IPS-20b (cell line): ENCODE measurements at regions not wholly inside any gene's neighbourhood (a gene's known extent, or its start where the extent isn't known, plus 50 kb on each side); places are given as distances from the start of the nearest gene placed in this dataset.

ENCODE experiments used
- H3K27ac ChIP-seq: one replicate; pipeline ENCODE4 v1.5.1; 2013; ENCODE audit warnings: low read length
- H3K27me3 ChIP-seq: 2 replicates; pipeline ENCODE4 v1.6.1; 2013; ENCODE audit warnings: mild to moderate bottlenecking, low read length, inconsistent platforms; ENCODE audit not compliant: insufficient read depth
- H3K36me3 ChIP-seq: 2 replicates; pipeline ENCODE4 v1.6.1; 2013; ENCODE audit warnings: low read depth, mild to moderate bottlenecking, inconsistent platforms, low read length, moderate library complexity; ENCODE audit not compliant: insufficient read depth
- H3K4me1 ChIP-seq: 2 replicates; pipeline ENCODE4 v1.6.1; 2013; ENCODE audit warnings: mild to moderate bottlenecking, control low read depth, inconsistent platforms, low read length, moderate library complexity; ENCODE audit not compliant: insufficient read depth
- H3K4me3 ChIP-seq: 2 replicates; pipeline ENCODE4 v1.5.1; 2013; ENCODE audit warnings: mild to moderate bottlenecking, low read length, inconsistent platforms
- H3K9ac ChIP-seq: 2 replicates; pipeline ENCODE4 v1.6.1; 2013; ENCODE audit warnings: low read depth, mild to moderate bottlenecking, inconsistent platforms, low read length, moderate library complexity
- H3K9me3 ChIP-seq: 2 replicates; pipeline ENCODE4 v1.6.1; 2013; ENCODE audit warnings: mild to moderate bottlenecking, low read depth, low read length, inconsistent platforms; ENCODE audit not compliant: insufficient read depth

- Histone ChIP-seq H3K27ac (no peak overlapping the region), H3K4me3 (no peak overlapping the region), H3K4me1 (no peaks in the 10 kb centered on the region), H3K9ac (no peak overlapping the region), H3K9me3 (no peaks in the 10 kb centered on the region), H3K27me3 (no peaks in the 10 kb centered on the region), H3K36me3 (no peaks in the 10 kb centered on the region)
Observed at GRCh38 chr5:29805804-29806203, 1387.7 kb upstream of the CDH6 start.

GRCh38 chr5:29800752-29801151 is 1392.7 kb upstream of the CDH6 start:
- H3K9me3 ChIP-seq = no peaks in the 10 kb centered on the region
- no peak overlapping the region for H3K27ac ChIP-seq
- H3K27me3 ChIP-seq = no peaks in the 10 kb centered on the region
- no peak overlapping the region for H3K9ac ChIP-seq
- H3K4me1 ChIP-seq = no peaks in the 10 kb centered on the region
- no peak overlapping the region for H3K4me3 ChIP-seq
- H3K36me3 ChIP-seq = no peaks in the 10 kb centered on the region

- no peaks in the 10 kb centered on the region for H3K36me3 ChIP-seq
- H3K27ac ChIP-seq = no peak overlapping the region
- H3K4me3 ChIP-seq = no peak overlapping the region
- H3K9ac ChIP-seq = no peak overlapping the region
- H3K4me1 ChIP-seq = no peaks in the 10 kb centered on the region; the same call in 1 of the 2 replicates
- no peaks in the 10 kb centered on the region for H3K27me3 ChIP-seq
- no peaks in the 10 kb centered on the region for H3K9me3 ChIP-seq
Observed at GRCh38 chr5:29796013-29796412, 1397.5 kb upstream of the CDH6 start.

- H3K4me1 ChIP-seq = no peaks in the 10 kb centered on the region; the same call in 1 of the 2 replicates
- no peaks in the 10 kb centered on the region for H3K36me3 ChIP-seq
- no peak overlapping the region for H3K9ac ChIP-seq
- H3K4me3 ChIP-seq = no peak overlapping the region
- H3K9me3 ChIP-seq = no peaks in the 10 kb centered on the region
- H3K27me3 ChIP-seq = no peaks in the 10 kb centered on the region
- H3K27ac ChIP-seq = no peak overlapping the region
Observed at GRCh38 chr5:29795096-29795652, 1398.3 kb upstream of the CDH6 start.

- Histone ChIP-seq H3K27me3 (no peaks in the 10 kb centered on the region), H3K9me3 (no peaks in the 10 kb centered on the region), H3K4me3 (no peak overlapping the region), H3K9ac (no peak overlapping the region), H3K27ac (no peak overlapping the region), H3K4me1 (no peaks in the 10 kb centered on the region; the same call in 1 of the 2 replicates), H3K36me3 (no peaks in the 10 kb centered on the region)
Observed at GRCh38 chr5:29794141-29794787, 1399.2 kb upstream of the CDH6 start.

- Histone ChIP-seq H3K9me3 (peaks cover 3% of the 10 kb centered on the region; the same call in 1 of the 2 replicates), H3K4me1 (no peaks in the 10 kb centered on the region; the same call in 1 of the 2 replicates), H3K9ac (no peak overlapping the region), H3K27me3 (no peaks in the 10 kb centered on the region), H3K27ac (no peak overlapping the region), H3K36me3 (no peaks in the 10 kb centered on the region), H3K4me3 (no peak overlapping the region)
Observed at GRCh38 chr5:29790281-29790680, 1403.2 kb upstream of the CDH6 start.

- H3K9me3 ChIP-seq = no peaks in the 10 kb centered on the region
- no peak overlapping the region for H3K27ac ChIP-seq
- H3K4me1 ChIP-seq = no peaks in the 10 kb centered on the region
- no peak overlapping the region for H3K9ac ChIP-seq
- H3K4me3 ChIP-seq = no peak overlapping the region
- no peaks in the 10 kb centered on the region for H3K36me3 ChIP-seq
- no peaks in the 10 kb centered on the region for H3K27me3 ChIP-seq
Observed at GRCh38 chr5:29780401-29780800, 1413.1 kb upstream of the CDH6 start.

GRCh38 chr5:29779141-29779540 is 1414.3 kb upstream of the CDH6 start:
- no peaks in the 10 kb centered on the region for H3K27me3 ChIP-seq
- H3K4me1 ChIP-seq = no peaks in the 10 kb centered on the region
- H3K36me3 ChIP-seq = no peaks in the 10 kb centered on the region
- no peak overlapping the region for H3K9ac ChIP-seq
- no peaks in the 10 kb centered on the region for H3K9me3 ChIP-seq
- H3K27ac ChIP-seq = no peak overlapping the region
- no peak overlapping the region for H3K4me3 ChIP-seq

GRCh38 chr5:29777373-29777772 is 1416.1 kb upstream of the CDH6 start:
- no peaks in the 10 kb centered on the region for H3K9me3 ChIP-seq
- H3K27me3 ChIP-seq = no peaks in the 10 kb centered on the region
- no peak overlapping the region for H3K9ac ChIP-seq

GRCh38 chr5:29770936-29771335 is 1422.5 kb upstream of the CDH6 start:
- no peaks in the 10 kb centered on the region for H3K9me3 ChIP-seq
- no peaks in the 10 kb centered on the region for H3K27me3 ChIP-seq
- no peak overlapping the region for H3K27ac ChIP-seq
- no peak overlapping the region for H3K9ac ChIP-seq
- H3K4me3 ChIP-seq = no peak overlapping the region
- no peaks in the 10 kb centered on the region for H3K4me1 ChIP-seq
- H3K36me3 ChIP-seq = no peaks in the 10 kb centered on the region

More at GRCh38 chr5:29777373-29777772, 1416.1 kb upstream of the CDH6 start:
- H3K4me3 ChIP-seq = no peak overlapping the region
- no peak overlapping the region for H3K27ac ChIP-seq
- no peaks in the 10 kb centered on the region for H3K36me3 ChIP-seq
- no peaks in the 10 kb centered on the region for H3K4me1 ChIP-seq

- Histone ChIP-seq H3K27me3 (no peaks in the 10 kb centered on the region), H3K4me3 (no peak overlapping the region), H3K9me3 (no peaks in the 10 kb centered on the region), H3K27ac (no peak overlapping the region), H3K4me1 (no peaks in the 10 kb centered on the region), H3K9ac (no peak overlapping the region), H3K36me3 (no peaks in the 10 kb centered on the region)
Observed at GRCh38 chr5:29769474-29769873, 1424.0 kb upstream of the CDH6 start.

GRCh38 chr5:29758986-29759421 is 1434.5 kb upstream of the CDH6 start:
- no peak overlapping the region for H3K27ac ChIP-seq
- no peaks in the 10 kb centered on the region for H3K4me1 ChIP-seq
- H3K9me3 ChIP-seq = no peaks in the 10 kb centered on the region
- H3K9ac ChIP-seq = no peak overlapping the region
- H3K36me3 ChIP-seq = no peaks in the 10 kb centered on the region
- H3K27me3 ChIP-seq = no peaks in the 10 kb centered on the region
- no peak overlapping the region for H3K4me3 ChIP-seq
